GM12892 (cell line): ENCODE measurements at regions not wholly inside any gene's neighbourhood (a gene's known extent, or its start where the extent isn't known, plus 50 kb on each side); places are given as distances from the start of the nearest gene placed in this dataset.

Experiments
- POLR2A ChIP-seq: IDR thresholded peaks from 2 replicates; pipeline ENCODE4 v1.6.1; 2011; ENCODE audit warnings: low read depth, low read length, control low read depth
- POLR2AphosphoS5 ChIP-seq: IDR thresholded peaks from 2 replicates; pipeline ENCODE4 v1.6.1; 2011; ENCODE audit warnings: low read depth, low read length, control low read depth
- TAF1 ChIP-seq: IDR thresholded peaks from 2 replicates; pipeline ENCODE4 v1.6.1; 2011; ENCODE audit warnings: low read depth, mild to moderate bottlenecking, control low read depth, low read length, borderline replicate concordance

DNA sequence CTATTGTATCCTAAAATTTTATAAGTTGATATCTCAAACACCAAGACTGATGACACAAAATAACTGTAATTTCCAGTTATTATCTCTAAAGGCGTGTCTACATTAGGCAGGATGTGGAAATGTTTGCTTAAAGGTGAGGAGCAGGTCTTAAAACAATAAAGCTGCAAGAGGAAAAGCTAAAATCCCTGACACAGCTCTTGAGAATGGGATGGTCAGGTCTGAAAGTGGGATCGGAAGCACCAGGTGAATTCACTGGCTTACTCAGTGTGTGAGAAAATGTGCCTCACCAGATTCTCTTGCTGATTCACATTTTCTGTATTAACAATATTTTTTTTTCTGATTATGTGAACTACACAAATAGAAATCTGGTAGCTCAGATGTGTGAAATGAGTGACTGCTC, 421.9 kb upstream of the ADAMTS5 start:
- TF ChIP-seq POLR2AphosphoS5 (no peak), POLR2A (no peak), TAF1 (no peak)
